H1 (cell line): ENCODE measurements at regions not wholly inside any gene's neighbourhood (a gene's known extent, or its start where the extent isn't known, plus 50 kb on each side); places are given as distances from the start of the nearest gene placed in this dataset.

Experiments used
- CTCF ChIA-PET: fragments of 300-600 bp; sonication (Branson Sonifier 250); formaldehyde crosslinking; loops from one replicate; lab custom pipeline; 2021; ENCODE audit not compliant: partially characterized antibody; lab: Charles Lee
- POLR2A ChIA-PET: fragments of 300-600 bp; sonication (Branson Sonifier 250); formaldehyde crosslinking; loops from one replicate; lab custom pipeline; 2021; ENCODE audit warnings: inconsistent platforms; ENCODE audit not compliant: partially characterized antibody; lab: Charles Lee
- DNase-seq, 2 experiments: peaks; one replicate each; pipeline versions ENCODE4 v3.0.0 to v3.0.0-alpha.2; 2010 to 2022; ENCODE audit warnings: low spot score in 2 of 2, low read depth in 1 of 2, mixed read lengths in 1 of 2
- FAIRE-seq: peaks from 2 replicates; lab custom pipeline; 2011; peaks lifted over from hg19 to GRCh38; lab: Jason Lieb, UNC
- H2AFZ ChIP-seq: 2 replicates; pipeline ENCODE4 v1.8.1; 2012; ENCODE audit warnings: low read length, inconsistent platforms
- H2AK5ac ChIP-seq: 2 replicates; pipeline ENCODE4 v1.6.1; 2013; ENCODE audit warnings: low read depth, low read length
- H2BK120ac ChIP-seq: replicated peaks from 2 replicates; pipeline ENCODE3; 2013; ENCODE audit warnings: low read depth, low read length, inconsistent platforms
- H2BK12ac ChIP-seq: 2 replicates; pipeline ENCODE4 v1.6.1; 2013; ENCODE audit warnings: low read depth, low read length
- H2BK15ac ChIP-seq: 2 replicates; pipeline ENCODE4 v1.6.1; 2013; ENCODE audit warnings: low read length
- H2BK20ac ChIP-seq: 2 replicates; pipeline ENCODE4 v1.6.1; 2013; ENCODE audit warnings: low read length
- H2BK5ac ChIP-seq: 2 replicates; pipeline ENCODE4 v1.6.1; 2013; ENCODE audit warnings: low read depth, low read length
- H3K14ac ChIP-seq: 2 replicates; pipeline ENCODE4 v1.6.1; 2013; ENCODE audit warnings: inconsistent platforms; ENCODE audit not compliant: insufficient read length
- H3K18ac ChIP-seq: 2 replicates; pipeline ENCODE4 v1.6.1; 2013; ENCODE audit warnings: low read length; ENCODE audit errors: extremely low read depth
- H3K23ac ChIP-seq: 2 replicates; pipeline ENCODE4 v1.6.1; 2013; ENCODE audit warnings: inconsistent platforms; ENCODE audit not compliant: insufficient read length
- H3K23me2 ChIP-seq: 2 replicates; pipeline ENCODE4 v1.6.1; 2013; ENCODE audit warnings: low read depth, low read length
- H3K27ac ChIP-seq: 2 replicates; pipeline ENCODE4 v1.6.1; 2011; ENCODE audit warnings: low read depth, low read length, inconsistent platforms
- H3K27me3 ChIP-seq, 4 experiments: replicated peaks in 1 of 4; 1 replicate in 1 of 4; 2 replicates in 3 of 4; pipeline versions ENCODE4 v1.6.1 to v1.8.1; 2011 to 2013; ENCODE audit warnings: low read length in 3 of 4, mild to moderate bottlenecking in 3 of 4, inconsistent platforms in 2 of 4, mixed read lengths in 2 of 4, moderate library complexity in 1 of 4; ENCODE audit not compliant: control insufficient read depth in 3 of 4, insufficient read depth in 3 of 4; ENCODE audit errors: extremely low read depth in 1 of 4
- H3K36me3 ChIP-seq, 4 experiments: 2 replicates each; pipeline versions ENCODE4 v1.6.1 to v1.8.1; 2011 to 2013; ENCODE audit warnings: mild to moderate bottlenecking in 4 of 4, low read length in 3 of 4, moderate library complexity in 2 of 4, control low read depth in 1 of 4, inconsistent platforms in 1 of 4; ENCODE audit not compliant: insufficient read depth in 4 of 4, control insufficient read depth in 2 of 4
- H3K4ac ChIP-seq: replicated peaks from 2 replicates; pipeline ENCODE3; 2013; ENCODE audit warnings: low read length, low read depth, mixed read lengths, inconsistent platforms; ENCODE audit not compliant: insufficient read length
- H3K4me1 ChIP-seq, 4 experiments: replicated peaks in 1 of 4; 1 replicate in 1 of 4; 2 replicates in 3 of 4; pipeline versions ENCODE4 v1.6.1 to v1.8.1; 2011 to 2013; ENCODE audit warnings: low read length in 3 of 4, inconsistent platforms in 2 of 4, mixed read lengths in 1 of 4; ENCODE audit not compliant: insufficient read depth in 4 of 4, control insufficient read depth in 3 of 4
- H3K4me2 ChIP-seq, 2 experiments: 2 replicates each; pipeline versions ENCODE4 v1.6.1 to v1.8.1; 2011 to 2013; ENCODE audit warnings: low read depth in 2 of 2, low read length in 2 of 2, control low read depth in 1 of 2, inconsistent platforms in 1 of 2, mild to moderate bottlenecking in 1 of 2; ENCODE audit not compliant: insufficient read depth in 1 of 2
- H3K4me3 ChIP-seq, 4 experiments: fragments of 200-600, 300-600 bp in 1 of 4; sonication (generic), shearing (Covaris generic), sonication (Bioruptor Twin) in 1 of 4; 2 replicates each; pipeline versions ENCODE4 v1.5.1 to v1.8.1; 2011 to 2016; ENCODE audit warnings: low read length in 4 of 4, low read depth in 3 of 4, control low read depth in 2 of 4, inconsistent platforms in 2 of 4, mild to moderate bottlenecking in 2 of 4, mixed read lengths in 1 of 4, moderate library complexity in 1 of 4; ENCODE audit not compliant: insufficient read depth in 2 of 4; ENCODE audit errors: extremely low read depth in 1 of 4
- H3K56ac ChIP-seq: replicated peaks from 2 replicates; pipeline ENCODE3; 2013; ENCODE audit warnings: low read depth, mild to moderate bottlenecking, mixed read lengths, low read length, inconsistent platforms; ENCODE audit not compliant: insufficient read length
- H3K79me1 ChIP-seq: 2 replicates; pipeline ENCODE4 v1.6.1; 2013; ENCODE audit warnings: low read depth, low read length, control low read depth
- H3K79me2 ChIP-seq, 2 experiments: 2 replicates each; pipeline versions ENCODE4 v1.6.1 to v1.8.1; 2012 to 2013; ENCODE audit warnings: low read length in 2 of 2, mild to moderate bottlenecking in 2 of 2, inconsistent platforms in 1 of 2; ENCODE audit not compliant: insufficient read depth in 2 of 2, control insufficient read depth in 1 of 2
- H3K9ac ChIP-seq, 4 experiments: replicated peaks in 1 of 4; 1 replicate in 1 of 4; 2 replicates in 3 of 4; pipeline versions ENCODE4 v1.6.1 to v1.8.1; 2011 to 2013; ENCODE audit warnings: low read depth in 3 of 4, low read length in 3 of 4, control low read depth in 2 of 4, mild to moderate bottlenecking in 2 of 4, moderate library complexity in 2 of 4, inconsistent platforms in 1 of 4; ENCODE audit errors: extremely low read depth in 1 of 4
- H3K9me3 ChIP-seq, 2 experiments: 2 replicates each; pipeline versions ENCODE4 v1.6.1 to v1.8.1; 2012 to 2013; ENCODE audit warnings: mild to moderate bottlenecking in 2 of 2, moderate library complexity in 2 of 2, control low read depth in 1 of 2, inconsistent platforms in 1 of 2, low read depth in 1 of 2, low read length in 1 of 2, mixed read lengths in 1 of 2; ENCODE audit not compliant: insufficient read depth in 2 of 2
- H4K20me1 ChIP-seq, 2 experiments: replicated peaks in 1 of 2; 2 replicates each; pipeline versions ENCODE3 to v1.8.1; 2011 to 2013; ENCODE audit warnings: inconsistent platforms in 2 of 2, low read length in 2 of 2, mild to moderate bottlenecking in 1 of 2; ENCODE audit not compliant: insufficient read depth in 2 of 2, control insufficient read depth in 1 of 2
- H4K5ac ChIP-seq: 2 replicates; pipeline ENCODE4 v1.6.1; 2013; ENCODE audit warnings: low read length, low read depth, mixed read lengths, inconsistent platforms; ENCODE audit not compliant: insufficient read length
- H4K8ac ChIP-seq: 2 replicates; pipeline ENCODE4 v1.8.0; 2013; ENCODE audit warnings: mild to moderate bottlenecking, moderate library complexity, low read length, inconsistent platforms; ENCODE audit not compliant: insufficient read depth; ENCODE audit errors: extremely low read depth
- H4K91ac ChIP-seq: replicated peaks from 2 replicates; pipeline ENCODE3; 2013; ENCODE audit warnings: low read length, mixed read lengths, inconsistent platforms; ENCODE audit not compliant: insufficient read length
- CBX8 ChIP-seq: fragments of 300-800, 300-1000 bp; sonication (generic); IDR thresholded peaks from 2 replicates; pipeline ENCODE4 v1.7.1; 2016; ENCODE audit warnings: low read depth, low read length, borderline replicate concordance
- SIRT6 ChIP-seq: IDR thresholded peaks from one replicate; pipeline ENCODE4 v1.7.1; 2012; ENCODE audit warnings: low read length, inconsistent platforms
- SP2 ChIP-seq: IDR thresholded peaks from 2 replicates; pipeline ENCODE4 v1.6.1; 2012; ENCODE audit warnings: mild to moderate bottlenecking, low read length, inconsistent platforms
- WGBS, 2 experiments: shearing (Covaris generic) in 1 of 2; methylation state at CpG; one replicate each; pipeline versions ENCODE4 v1.1.6 to v1.1.7; 2013 to 2015; ENCODE audit warnings: low lambda C conversion rate in 2 of 2, mixed read lengths in 2 of 2, inconsistent platforms in 1 of 2, low coverage in 1 of 2, missing lambda C conversion rate in 1 of 2; ENCODE audit not compliant: insufficient replicate concordance in 2 of 2, insufficient coverage in 1 of 2, insufficient read length in 1 of 2; ENCODE audit errors: extremely low coverage in 1 of 2, missing lambda C conversion rate in 1 of 2; 5-methylcytosine and 5-hydroxymethylcytosine counted together
- TF ChIP-seq, protein P1 (sequence below): IDR thresholded peaks from 2 replicates; pipeline ENCODE4 v1.6.1; 2011; ENCODE audit warnings: low read length, improper control_type of control experiment

GRCh38 chr7:156151078-156151477 is 338.8 kb upstream of the SHH start:
- no peak overlapping the region for H2AK5ac ChIP-seq
- no peak overlapping the region for H3K9ac ChIP-seq
- POLR2A ChIA-PET = no interaction called here
- CTCF ChIA-PET = no interaction called here
- H3K23me2 ChIP-seq = no peaks in the 10 kb centered on the region
- TF ChIP-seq, protein P1, sequence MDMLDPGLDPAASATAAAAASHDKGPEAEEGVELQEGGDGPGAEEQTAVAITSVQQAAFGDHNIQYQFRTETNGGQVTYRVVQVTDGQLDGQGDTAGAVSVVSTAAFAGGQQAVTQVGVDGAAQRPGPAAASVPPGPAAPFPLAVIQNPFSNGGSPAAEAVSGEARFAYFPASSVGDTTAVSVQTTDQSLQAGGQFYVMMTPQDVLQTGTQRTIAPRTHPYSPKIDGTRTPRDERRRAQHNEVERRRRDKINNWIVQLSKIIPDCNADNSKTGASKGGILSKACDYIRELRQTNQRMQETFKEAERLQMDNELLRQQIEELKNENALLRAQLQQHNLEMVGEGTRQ = no peak
- no peak for TF ChIP-seq SP2
- no peak for TF ChIP-seq CBX8
- TF ChIP-seq SIRT6 = no peak
- H2BK15ac ChIP-seq = 0 out of 2 replicates have a peak overlapping the region, but pooled peaks have one; percentile 77
- no peaks in the 10 kb centered on the region for H3K36me3 ChIP-seq
- no peak overlapping the region for H4K8ac ChIP-seq
- H4K5ac ChIP-seq = no peak overlapping the region
- H3K4me3 ChIP-seq = no peak overlapping the region
- H3K18ac ChIP-seq = no peak overlapping the region
- WGBS, 2 experiments = 76% methylated on average over 8 of the region's 8 CpGs; no CpG with 5 or more reads in 1 of the 2 experiments
- no peak overlapping the region for H3K27ac ChIP-seq
- H3K56ac ChIP-seq = no peak overlapping the region
- no peaks in the 10 kb centered on the region for H3K79me1 ChIP-seq
- H3K4me2 ChIP-seq = no peak overlapping the region
- no peak for DNase-seq
- no peak overlapping the region for H3K14ac ChIP-seq
- no peak for FAIRE-seq
- no peak overlapping the region for H2BK120ac ChIP-seq
- H2BK20ac ChIP-seq = no peak overlapping the region
- H4K20me1 ChIP-seq = no peaks in the 10 kb centered on the region
- H3K9me3 ChIP-seq = peaks cover 0 to 2% of the 10 kb centered on the region in 2 experiments; a peak in 1 of 4 replicates
- no peak overlapping the region for H4K91ac ChIP-seq
- H2AFZ ChIP-seq = 0 out of 2 replicates have a peak overlapping the region, but pooled peaks have one; percentile 4
- no peak overlapping the region for H2BK5ac ChIP-seq
- H3K23ac ChIP-seq = no peak overlapping the region
- H2BK12ac ChIP-seq = no peak overlapping the region
- H3K27me3 ChIP-seq = no peaks in the 10 kb centered on the region
- no peak overlapping the region for H3K4ac ChIP-seq
- no peaks in the 10 kb centered on the region for H3K4me1 ChIP-seq
- H3K79me2 ChIP-seq = no peaks in the 10 kb centered on the region
